GM12872 (cell line): ENCODE measurements at regions not wholly inside any gene's neighbourhood (a gene's known extent, or its start where the extent isn't known, plus 50 kb on each side); places are given as distances from the start of the nearest gene placed in this dataset.

Experiments
- TF ChIP-seq, protein P1 (sequence below): IDR thresholded peaks from 3 replicates; pipeline ENCODE4 v1.5.1; 2011; ENCODE audit warnings: low read depth, mild to moderate bottlenecking, low read length, moderate library complexity; ENCODE audit not compliant: insufficient read depth

DNA sequence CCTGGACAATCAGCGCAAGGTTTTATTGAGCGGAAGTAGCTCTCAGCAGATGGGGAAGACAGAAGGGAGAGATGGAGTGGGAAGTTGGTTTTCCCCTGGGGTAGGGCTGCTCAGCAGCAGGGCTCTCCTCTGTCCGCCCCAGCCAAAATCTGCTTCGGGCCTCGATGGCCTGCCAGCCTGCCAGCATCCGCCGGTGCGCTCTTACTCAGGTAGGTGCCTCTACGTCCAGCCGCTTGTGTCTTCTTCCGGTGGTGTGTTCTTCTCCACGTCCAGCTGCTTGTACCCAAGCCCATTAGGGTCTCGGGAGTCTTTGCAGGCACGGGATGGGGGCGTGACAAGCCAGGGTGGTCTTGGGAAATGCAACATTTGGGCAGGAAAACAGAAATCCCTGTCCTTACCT lies 1340.0 kb upstream of the MAP3K7 start:
- TF ChIP-seq, protein P1, sequence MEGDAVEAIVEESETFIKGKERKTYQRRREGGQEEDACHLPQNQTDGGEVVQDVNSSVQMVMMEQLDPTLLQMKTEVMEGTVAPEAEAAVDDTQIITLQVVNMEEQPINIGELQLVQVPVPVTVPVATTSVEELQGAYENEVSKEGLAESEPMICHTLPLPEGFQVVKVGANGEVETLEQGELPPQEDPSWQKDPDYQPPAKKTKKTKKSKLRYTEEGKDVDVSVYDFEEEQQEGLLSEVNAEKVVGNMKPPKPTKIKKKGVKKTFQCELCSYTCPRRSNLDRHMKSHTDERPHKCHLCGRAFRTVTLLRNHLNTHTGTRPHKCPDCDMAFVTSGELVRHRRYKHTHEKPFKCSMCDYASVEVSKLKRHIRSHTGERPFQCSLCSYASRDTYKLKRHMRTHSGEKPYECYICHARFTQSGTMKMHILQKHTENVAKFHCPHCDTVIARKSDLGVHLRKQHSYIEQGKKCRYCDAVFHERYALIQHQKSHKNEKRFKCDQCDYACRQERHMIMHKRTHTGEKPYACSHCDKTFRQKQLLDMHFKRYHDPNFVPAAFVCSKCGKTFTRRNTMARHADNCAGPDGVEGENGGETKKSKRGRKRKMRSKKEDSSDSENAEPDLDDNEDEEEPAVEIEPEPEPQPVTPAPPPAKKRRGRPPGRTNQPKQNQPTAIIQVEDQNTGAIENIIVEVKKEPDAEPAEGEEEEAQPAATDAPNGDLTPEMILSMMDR, result no peak

DNA sequence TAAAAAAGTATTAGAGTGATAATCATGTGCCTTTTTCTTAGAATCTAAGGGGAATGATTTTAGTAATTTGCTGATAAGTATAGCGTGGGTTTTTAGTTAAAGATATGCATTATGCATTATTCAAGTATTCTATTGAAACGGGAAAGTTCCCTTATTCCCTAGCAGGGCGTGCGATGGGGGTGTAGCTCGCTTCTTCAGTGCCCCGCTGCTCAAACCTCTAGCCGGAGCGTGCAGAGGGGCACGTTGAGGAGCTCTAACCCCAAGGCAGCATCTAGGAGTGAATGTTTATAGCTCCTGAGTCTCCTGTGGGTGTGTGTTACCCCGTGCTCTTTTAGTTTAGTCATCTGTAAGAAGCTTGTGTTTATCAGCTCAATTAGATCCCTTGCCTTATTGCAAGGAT lies 1339.5 kb upstream of the MAP3K7 start:
- TF ChIP-seq, protein P1, result no peak

DNA sequence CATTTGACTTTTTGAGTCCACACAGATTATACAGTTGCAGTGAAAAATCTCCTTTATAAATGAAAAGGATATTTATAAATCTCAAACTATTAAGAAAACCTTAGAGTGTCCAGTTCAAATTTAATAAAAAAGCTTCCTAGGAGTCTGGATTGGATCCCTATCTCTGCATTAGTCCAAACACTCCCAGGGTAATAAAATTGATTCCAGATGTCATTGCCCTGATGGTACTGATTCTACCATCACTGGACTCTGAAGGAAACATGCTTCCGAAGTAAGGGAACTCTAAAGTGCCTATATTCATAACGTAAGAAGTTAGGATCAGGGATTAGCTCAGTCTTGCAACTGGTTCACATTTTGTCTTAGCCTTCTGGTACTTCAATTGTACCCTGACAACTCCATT lies 1325.1 kb upstream of the MAP3K7 start:
- TF ChIP-seq, protein P1, result no peak

DNA sequence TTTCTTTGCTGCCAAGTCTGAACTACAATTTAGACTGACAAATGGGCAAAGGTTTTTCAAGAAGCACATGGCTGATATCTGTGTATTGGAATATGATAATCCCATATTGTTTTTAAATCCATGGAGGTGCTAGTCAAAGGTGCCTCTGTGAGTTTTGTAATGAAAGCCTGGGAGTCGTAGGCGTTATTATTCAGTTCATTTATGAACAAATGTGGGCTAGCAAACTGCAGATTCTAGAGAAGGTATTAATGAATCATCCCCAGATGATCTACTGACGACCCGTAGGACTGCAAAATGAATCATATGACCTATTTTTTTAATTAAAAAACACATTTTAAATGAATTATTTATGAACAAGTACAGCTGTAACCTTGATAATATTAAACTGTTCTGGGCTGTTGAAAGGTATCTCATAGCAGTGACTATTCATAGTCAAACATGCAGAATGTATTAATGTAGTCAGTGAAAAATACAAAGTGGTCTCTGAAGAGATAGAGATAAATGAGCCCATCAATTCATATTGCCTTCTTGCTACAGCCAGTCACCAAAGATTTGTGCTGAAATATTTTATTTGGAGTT lies 1317.8 kb upstream of the MAP3K7 start:
- TF ChIP-seq, protein P1, result no peak

DNA sequence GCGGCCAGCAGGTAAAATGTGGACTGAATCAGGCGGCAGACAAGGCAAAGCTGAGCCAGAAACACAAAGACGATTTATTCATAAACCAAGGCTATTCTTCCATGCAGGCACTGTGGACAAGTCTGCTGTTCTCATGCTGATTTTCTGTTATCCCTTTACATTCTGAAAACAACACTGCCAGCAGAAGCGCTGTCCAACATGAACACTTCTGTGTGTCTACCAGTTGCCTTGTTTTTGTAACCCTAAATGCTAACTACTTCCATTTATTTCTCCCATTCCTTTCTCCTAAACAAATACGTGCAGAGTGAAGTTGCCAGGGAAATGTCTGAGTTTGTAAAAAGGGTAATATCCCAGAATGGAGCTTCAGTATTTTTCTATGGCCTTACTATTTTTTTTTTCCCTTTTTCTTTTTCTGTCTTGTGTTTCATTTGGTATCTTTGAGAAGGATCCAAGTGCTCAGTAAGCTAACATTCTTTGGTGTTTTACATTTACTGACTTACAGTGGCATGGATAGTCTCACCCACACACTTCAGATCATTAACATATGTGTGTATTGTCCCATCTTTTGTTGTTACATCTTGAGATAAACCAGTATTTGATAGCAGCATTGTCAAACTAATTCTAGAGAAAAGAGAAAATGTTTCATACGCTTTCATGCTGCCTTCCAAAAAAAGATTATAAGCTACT lies 1308.9 kb upstream of the MAP3K7 start:
- TF ChIP-seq, protein P1, result no peak

DNA sequence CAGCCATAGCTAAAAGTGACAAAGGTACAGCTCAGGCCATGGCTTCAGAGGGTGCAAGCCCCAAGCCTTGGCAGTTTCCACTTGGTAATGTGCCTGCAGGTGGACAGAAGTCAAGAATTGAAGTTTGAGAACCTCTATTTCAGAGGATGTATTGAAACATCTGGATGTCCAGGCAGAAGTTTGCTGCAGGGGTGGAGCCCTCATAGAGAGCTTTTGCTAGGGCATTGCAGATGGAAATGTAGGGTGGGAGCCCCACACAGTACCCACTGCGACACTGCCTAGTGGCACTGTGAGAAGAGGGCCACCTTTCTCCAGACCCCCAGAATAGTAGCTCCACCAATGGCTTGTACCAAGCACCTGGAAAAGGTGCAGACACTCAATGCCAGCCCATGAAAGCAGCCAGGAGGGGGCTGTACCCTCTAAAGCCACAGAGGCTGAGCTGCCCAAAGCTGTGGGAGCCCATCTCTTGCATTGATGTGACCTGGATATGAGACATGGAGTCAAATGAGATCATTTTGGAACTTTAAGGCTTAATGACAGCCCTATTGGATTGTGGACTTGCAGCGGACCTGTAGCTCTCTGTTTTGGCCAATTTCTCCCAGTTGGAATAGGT lies 1299.4 kb upstream of the MAP3K7 start:
- TF ChIP-seq, protein P1, result no peak

DNA sequence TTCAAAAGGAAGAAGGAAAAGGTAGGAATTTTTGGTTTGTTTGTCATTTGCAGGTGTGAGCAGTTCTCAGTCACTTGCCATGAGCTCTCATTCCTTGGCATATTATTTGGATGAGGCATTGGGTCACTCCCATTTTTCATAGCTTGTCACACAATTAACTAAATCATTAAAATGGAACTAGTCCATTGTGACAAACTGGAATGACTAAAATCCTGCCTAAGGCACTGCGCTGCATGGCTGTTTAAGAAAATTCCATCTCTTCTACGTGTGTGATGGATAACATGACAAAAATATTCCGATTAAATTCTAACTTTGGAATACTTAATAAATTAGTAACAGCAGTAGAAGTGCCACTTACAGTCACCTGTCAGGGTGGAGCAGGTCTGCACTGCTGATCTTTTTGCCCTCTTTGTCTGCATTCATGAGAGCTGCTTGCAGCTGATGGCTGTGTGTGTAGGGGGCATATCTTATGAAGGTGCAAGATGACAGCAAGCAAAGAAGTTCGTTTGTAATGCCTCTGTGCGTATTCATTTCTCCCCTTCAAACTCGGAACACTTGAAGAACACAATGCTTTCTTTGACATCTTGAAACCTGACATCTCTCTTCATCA lies 1292.6 kb upstream of the MAP3K7 start:
- TF ChIP-seq, protein P1, result no peak
